ENCODE measurements at regions not wholly inside any gene's neighbourhood (a gene's known extent, or its start where the extent isn't known, plus 50 kb on each side); places are given as distances from the start of the nearest gene placed in this dataset.

GRCh38 chr2:122261911-122262310, 506.5 kb downstream of the TSN start:
- TF ChIP-seq CTCF (IDR thresholded peaks at IDR 0.05; ENCODE audit: low read depth, low read length) (no peak), MAX (IDR thresholded peaks at IDR 0.05; ENCODE audit: low read depth, low read length) (no peak), POLR2A (IDR thresholded peaks at IDR 0.05; ENCODE audit: extremely low read depth, insufficient read length) (no peak), MYC (IDR thresholded peaks at IDR 0.05; ENCODE audit: low read depth, low read length) (no peak)
- H3K4me3 ChIP-seq (ENCODE audit: low read depth, low read length) = no peak overlapping the region
- DNase-seq (ENCODE audit: low read depth) = no peak

GRCh38 chr2:122263746-122264145, 508.3 kb downstream of the TSN start:
- H3K4me3 ChIP-seq (ENCODE audit: low read depth, low read length) = no peak overlapping the region
- no peak for TF ChIP-seq MAX (IDR thresholded peaks at IDR 0.05; ENCODE audit: low read depth, low read length)
- TF ChIP-seq MYC (IDR thresholded peaks at IDR 0.05; ENCODE audit: low read depth, low read length) = no peak
- no peak for TF ChIP-seq POLR2A (IDR thresholded peaks at IDR 0.05; ENCODE audit: extremely low read depth, insufficient read length)
- no peak for TF ChIP-seq CTCF (IDR thresholded peaks at IDR 0.05; ENCODE audit: low read depth, low read length)
- no peak for DNase-seq (ENCODE audit: low read depth)

DNA sequence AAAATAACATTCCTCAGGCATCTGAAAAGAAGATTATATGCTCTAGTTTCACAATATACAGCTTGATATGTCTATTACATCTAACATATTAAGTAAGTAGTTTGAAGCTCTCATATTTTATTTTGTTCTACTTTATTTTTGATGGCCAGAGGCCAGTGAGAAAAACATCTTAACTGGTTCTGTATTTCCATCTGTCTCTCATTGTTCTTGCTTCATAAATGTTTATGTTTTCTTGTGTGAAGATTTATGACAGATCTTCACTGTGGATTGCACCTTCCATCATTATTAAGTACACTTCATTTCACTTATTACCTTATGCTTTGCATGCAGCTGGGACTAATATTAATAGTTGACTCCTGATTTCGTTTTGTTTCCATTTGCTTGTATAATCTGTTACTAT, 511.2 kb downstream of the TSN start:
- DNase-seq (ENCODE audit: low read depth) = no peak
- H3K4me3 ChIP-seq (ENCODE audit: low read depth, low read length) = no peak overlapping the region
- TF ChIP-seq POLR2A (IDR thresholded peaks at IDR 0.05; ENCODE audit: extremely low read depth, insufficient read length) = no peak
- no peak for TF ChIP-seq MYC (IDR thresholded peaks at IDR 0.05; ENCODE audit: low read depth, low read length)
- TF ChIP-seq CTCF (IDR thresholded peaks at IDR 0.05; ENCODE audit: low read depth, low read length) = no peak
- TF ChIP-seq MAX (IDR thresholded peaks at IDR 0.05; ENCODE audit: low read depth, low read length) = no peak

GRCh38 chr2:122267947-122268346, 512.5 kb downstream of the TSN start:
- no peak overlapping the region for H3K4me3 ChIP-seq (ENCODE audit: low read depth, low read length)
- DNase-seq (ENCODE audit: low read depth) = no peak
- TF ChIP-seq CTCF (IDR thresholded peaks at IDR 0.05; ENCODE audit: low read depth, low read length) = no peak
- no peak for TF ChIP-seq MAX (IDR thresholded peaks at IDR 0.05; ENCODE audit: low read depth, low read length)
- no peak for TF ChIP-seq MYC (IDR thresholded peaks at IDR 0.05; ENCODE audit: low read depth, low read length)
- no peak for TF ChIP-seq POLR2A (IDR thresholded peaks at IDR 0.05; ENCODE audit: extremely low read depth, insufficient read length)

- TF ChIP-seq POLR2A (IDR thresholded peaks at IDR 0.05; ENCODE audit: extremely low read depth, insufficient read length) (no peak), CTCF (IDR thresholded peaks at IDR 0.05; ENCODE audit: low read depth, low read length) (no peak), MAX (IDR thresholded peaks at IDR 0.05; ENCODE audit: low read depth, low read length) (no peak), MYC (IDR thresholded peaks at IDR 0.05; ENCODE audit: low read depth, low read length) (no peak)
- H3K4me3 ChIP-seq (ENCODE audit: low read depth, low read length) = no peak overlapping the region
- DNase-seq (ENCODE audit: low read depth) = no peak
These were observed 518.5 kb downstream of the TSN start for GRCh38 chr2:122273785-122274419.
